ENCODE measurements at regions not wholly inside any gene's neighbourhood (a gene's known extent, or its start where the extent isn't known, plus 50 kb on each side); places are given as distances from the start of the nearest gene placed in this dataset.

GRCh38 chr1:198462365-198463019 lies 78.0 kb downstream of the ATP6V1G3 start:
- no peak for DNase-seq (ENCODE audit: low spot score)
- TF ChIP-seq, protein P1, sequence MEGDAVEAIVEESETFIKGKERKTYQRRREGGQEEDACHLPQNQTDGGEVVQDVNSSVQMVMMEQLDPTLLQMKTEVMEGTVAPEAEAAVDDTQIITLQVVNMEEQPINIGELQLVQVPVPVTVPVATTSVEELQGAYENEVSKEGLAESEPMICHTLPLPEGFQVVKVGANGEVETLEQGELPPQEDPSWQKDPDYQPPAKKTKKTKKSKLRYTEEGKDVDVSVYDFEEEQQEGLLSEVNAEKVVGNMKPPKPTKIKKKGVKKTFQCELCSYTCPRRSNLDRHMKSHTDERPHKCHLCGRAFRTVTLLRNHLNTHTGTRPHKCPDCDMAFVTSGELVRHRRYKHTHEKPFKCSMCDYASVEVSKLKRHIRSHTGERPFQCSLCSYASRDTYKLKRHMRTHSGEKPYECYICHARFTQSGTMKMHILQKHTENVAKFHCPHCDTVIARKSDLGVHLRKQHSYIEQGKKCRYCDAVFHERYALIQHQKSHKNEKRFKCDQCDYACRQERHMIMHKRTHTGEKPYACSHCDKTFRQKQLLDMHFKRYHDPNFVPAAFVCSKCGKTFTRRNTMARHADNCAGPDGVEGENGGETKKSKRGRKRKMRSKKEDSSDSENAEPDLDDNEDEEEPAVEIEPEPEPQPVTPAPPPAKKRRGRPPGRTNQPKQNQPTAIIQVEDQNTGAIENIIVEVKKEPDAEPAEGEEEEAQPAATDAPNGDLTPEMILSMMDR (IDR thresholded peaks at IDR 0.05): no peak
- ATAC-seq (ENCODE audit: low FRiP score): peak; percentile 54

- DNase-seq (ENCODE audit: low spot score) (no peak), ATAC-seq (ENCODE audit: low FRiP score) (no peak)
- TF ChIP-seq, protein P1 (IDR thresholded peaks at IDR 0.05): no peak
Observed at GRCh38 chr1:198455966-198456365, 84.5 kb downstream of the ATP6V1G3 start.

- ATAC-seq (ENCODE audit: low FRiP score) (peak; percentile 41), DNase-seq (ENCODE audit: low spot score) (no peak)
- TF ChIP-seq, protein P1 (IDR thresholded peaks at IDR 0.05): no peak
Observed at GRCh38 chr1:198449727-198450433, 90.6 kb downstream of the ATP6V1G3 start.

GRCh38 chr1:198449261-198449660 lies 91.2 kb downstream of the ATP6V1G3 start:
- no peak for DNase-seq (ENCODE audit: low spot score)
- no peak for ATAC-seq (ENCODE audit: low FRiP score)
- TF ChIP-seq, protein P1 (IDR thresholded peaks at IDR 0.05): no peak

DNA sequence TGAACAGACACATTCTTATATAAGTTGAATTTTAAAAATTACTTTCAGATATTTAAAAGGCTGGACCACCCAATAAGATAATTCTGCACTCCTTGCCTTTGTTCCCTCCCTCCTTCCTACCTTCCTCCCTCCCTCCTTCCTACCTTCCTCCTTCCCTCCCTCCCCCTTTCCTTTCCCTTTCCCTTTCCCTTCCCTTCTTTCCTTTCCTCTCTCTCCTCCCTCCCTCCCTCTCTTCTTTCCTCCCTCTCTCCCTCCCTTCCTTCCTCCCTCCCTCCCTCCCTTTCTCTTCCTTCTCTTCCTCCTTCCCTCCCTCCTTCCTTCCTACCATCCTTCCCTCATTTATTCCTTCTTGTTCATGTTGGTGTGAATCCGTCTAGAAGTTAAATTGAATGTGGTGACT lies 93.0 kb downstream of the ATP6V1G3 start:
- DNase-seq (ENCODE audit: low spot score) (no peak), ATAC-seq (ENCODE audit: low FRiP score) (no peak)
- TF ChIP-seq, protein P1 (IDR thresholded peaks at IDR 0.05): no peak

DNA sequence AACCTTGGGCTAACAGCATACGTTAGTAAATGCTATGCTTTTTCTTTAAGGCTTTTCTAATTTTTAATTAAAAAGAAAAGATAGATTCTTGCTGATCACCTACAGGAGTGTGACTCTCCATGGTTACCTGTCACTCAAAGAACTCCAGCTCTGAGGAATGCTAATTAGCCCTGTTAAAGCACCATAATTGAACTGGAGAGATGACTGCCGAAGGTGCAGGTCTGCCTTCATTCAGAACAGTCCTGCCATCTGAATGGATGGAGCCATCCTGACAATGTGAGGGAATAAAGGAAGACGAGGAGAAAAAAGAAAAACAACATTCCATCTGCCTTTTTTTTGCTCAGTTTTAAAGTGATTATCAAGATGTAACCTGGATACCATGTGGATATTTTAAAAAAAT lies 94.6 kb downstream of the ATP6V1G3 start:
- DNase-seq (ENCODE audit: low spot score): no peak
- TF ChIP-seq, protein P1 (IDR thresholded peaks at IDR 0.05): no peak
- ATAC-seq (ENCODE audit: low FRiP score): no peak

GRCh38 chr1:198444792-198445191 lies 95.7 kb downstream of the ATP6V1G3 start:
- ATAC-seq (ENCODE audit: low FRiP score) (no peak), DNase-seq (ENCODE audit: low spot score) (no peak)
- TF ChIP-seq, protein P1 (IDR thresholded peaks at IDR 0.05): no peak

All from omental fat pad (tissue), 3 donors.